ENCODE measurements at regions not wholly inside any gene's neighbourhood (a gene's known extent, or its start where the extent isn't known, plus 50 kb on each side); places are given as distances from the start of the nearest gene placed in this dataset.

GRCh38 chr11:83401506-83402225, 115.5 kb upstream of the CCDC90B start:
- TF ChIP-seq CTCF (IDR thresholded peaks at IDR 0.05; ENCODE audit: control extremely low read depth in 1 of 3, insufficient read depth in 1 of 3, low read depth in 1 of 3, low read length in 3 of 3) (no peak), CHD1 (IDR thresholded peaks at IDR 0.05; ENCODE audit: low read depth, low read length) (no peak), EZH2 (IDR thresholded peaks at IDR 0.05; ENCODE audit: low read depth, low read length, severe bottlenecking) (no peak), RFX5 (IDR thresholded peaks at IDR 0.05; ENCODE audit: borderline replicate concordance, low read depth, low read length) (no peak), GABPA (IDR thresholded peaks at IDR 0.05; ENCODE audit: borderline replicate concordance, insufficient read depth, low read length) (no peak), FOSL1 (IDR thresholded peaks at IDR 0.05; ENCODE audit: insufficient read depth, low read depth, low read length) (no peak), JUND (IDR thresholded peaks at IDR 0.05; ENCODE audit: low read length) (no peak), USF2 (IDR thresholded peaks at IDR 0.05; ENCODE audit: low read length) (no peak), CBX8 (IDR thresholded peaks at IDR 0.05; ENCODE audit: borderline replicate concordance, low read depth, low read length) (no peak), CEBPB (IDR thresholded peaks at IDR 0.05; ENCODE audit: low read depth, low read length) (no peak), YY1 (IDR thresholded peaks at IDR 0.05; ENCODE audit: low read depth, low read length) (no peak)

All from H1 (cell line).